ENCODE measurements at regions not wholly inside any gene's neighbourhood (a gene's known extent, or its start where the extent isn't known, plus 50 kb on each side); places are given as distances from the start of the nearest gene placed in this dataset.

GRCh38 chr5:163790497-163790896 lies 285.1 kb downstream of the MAT2B start:
- TF ChIP-seq EZH2 (IDR thresholded peaks at IDR 0.05), result no peak
- no peak for TF ChIP-seq POLR2AphosphoS5 (IDR thresholded peaks at IDR 0.05; ENCODE audit: borderline replicate concordance, low read depth, low read length)
- TF ChIP-seq FOXP2 (optimal IDR thresholded peaks at IDR 0.05; ENCODE audit: control extremely low read depth, extremely low read length, insufficient read depth), result no peak
